ENCODE measurements at regions not wholly inside any gene's neighbourhood (a gene's known extent, or its start where the extent isn't known, plus 50 kb on each side); places are given as distances from the start of the nearest gene placed in this dataset.

- DNase-seq: no peak
These were observed 411.8 kb downstream of the CTTN start for GRCh38 chr11:70810133-70810532.

DNA sequence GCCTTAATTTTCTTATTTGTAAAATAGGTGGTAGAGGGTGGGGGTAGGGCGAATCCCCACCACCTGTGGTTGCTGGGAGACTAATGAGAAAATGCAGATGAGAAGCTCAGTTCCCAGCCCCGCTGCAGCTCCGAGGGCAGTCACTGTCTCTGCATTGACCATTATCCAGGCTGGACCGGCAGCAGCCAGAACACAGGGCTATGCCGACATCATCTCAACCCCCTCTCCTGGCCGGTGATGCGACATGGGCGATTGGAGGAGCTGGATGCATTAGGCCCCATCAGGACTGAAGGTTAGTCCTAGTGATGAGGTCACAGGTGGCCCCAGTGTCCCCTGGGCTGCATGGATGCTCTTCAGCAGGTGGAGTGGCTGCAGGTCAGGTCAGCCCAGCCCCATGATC lies 412.4 kb downstream of the CTTN start:
- no peak for DNase-seq

DNA sequence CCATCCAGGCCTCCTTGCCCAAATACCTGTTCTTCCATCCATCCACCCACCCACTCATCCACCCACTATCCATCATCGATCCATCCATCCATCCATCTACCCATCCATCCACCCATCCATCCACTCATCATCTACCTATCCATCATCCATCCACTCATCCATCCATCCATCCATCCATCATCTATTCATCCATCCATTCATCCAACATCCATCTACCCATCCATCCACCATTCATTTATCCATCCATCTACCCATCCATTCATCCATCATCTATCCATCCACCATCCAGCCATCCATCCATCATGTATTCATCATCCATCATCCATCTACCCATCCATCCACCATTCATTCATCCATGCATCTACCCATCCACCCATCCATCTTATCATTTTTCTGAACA lies 413.2 kb downstream of the CTTN start:
- no peak for DNase-seq

DNA sequence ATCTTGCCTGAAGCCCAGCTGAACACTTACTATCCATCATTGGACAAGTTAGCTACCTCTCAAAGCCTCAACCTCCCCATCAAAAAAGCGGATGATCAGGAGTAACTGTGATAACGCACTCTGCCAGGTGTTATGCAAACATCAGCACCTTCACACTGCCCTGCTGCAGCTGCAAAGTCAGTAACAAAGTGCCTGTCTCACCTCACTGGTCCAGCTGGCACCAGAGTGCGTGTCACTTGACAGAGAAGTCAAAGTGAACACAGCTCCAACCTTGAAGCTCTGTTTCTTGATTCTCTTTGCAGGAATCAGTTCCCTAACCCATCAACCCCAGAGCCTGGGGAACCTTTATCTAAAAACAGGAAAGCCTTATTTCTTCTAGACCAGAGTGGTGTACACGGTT lies 413.6 kb downstream of the CTTN start:
- no peak for DNase-seq

DNA sequence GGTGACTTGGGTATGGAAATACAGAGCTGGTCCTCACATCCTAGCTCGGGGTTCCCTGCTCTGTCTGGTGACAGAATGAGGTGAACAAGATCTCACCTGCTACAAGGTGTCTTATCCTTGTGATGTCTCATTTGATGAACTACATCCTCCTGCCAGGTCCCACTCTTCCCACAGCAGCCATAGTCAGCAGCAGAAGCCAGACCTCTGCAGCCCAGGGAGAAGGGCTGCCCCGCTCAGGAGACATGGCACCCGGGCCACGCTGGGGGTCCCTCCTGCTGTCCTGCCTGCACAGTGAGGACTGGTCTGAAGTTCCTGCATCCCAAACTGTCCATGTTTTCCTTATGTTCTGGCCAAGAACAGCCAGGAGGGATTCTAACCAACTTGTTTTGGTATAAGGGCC lies 414.1 kb downstream of the CTTN start:
- no peak for DNase-seq

GRCh38 chr11:70813651-70814050 lies 415.3 kb downstream of the CTTN start:
- DNase-seq: no peak

DNA sequence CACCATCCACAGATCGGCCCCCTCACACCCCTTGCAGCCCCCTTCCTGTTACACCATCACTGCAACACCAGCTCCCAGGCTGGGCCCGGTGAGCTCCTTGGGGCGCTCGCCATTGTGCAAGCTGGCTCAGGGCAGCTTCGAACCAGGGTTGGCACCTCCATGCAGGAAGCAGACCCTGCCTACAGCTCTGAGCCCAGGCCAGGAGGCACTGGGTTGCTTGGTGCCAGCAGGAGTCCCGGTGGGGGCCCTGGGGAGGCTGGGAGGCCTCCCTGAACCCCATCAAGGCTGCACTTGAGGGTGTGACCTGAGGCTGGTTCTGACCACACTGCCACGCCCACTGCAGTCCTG lies 417.1 kb downstream of the CTTN start:
- DNase-seq: no peak

- no peak for DNase-seq
These were observed 417.9 kb downstream of the CTTN start for GRCh38 chr11:70816156-70816678.

DNA sequence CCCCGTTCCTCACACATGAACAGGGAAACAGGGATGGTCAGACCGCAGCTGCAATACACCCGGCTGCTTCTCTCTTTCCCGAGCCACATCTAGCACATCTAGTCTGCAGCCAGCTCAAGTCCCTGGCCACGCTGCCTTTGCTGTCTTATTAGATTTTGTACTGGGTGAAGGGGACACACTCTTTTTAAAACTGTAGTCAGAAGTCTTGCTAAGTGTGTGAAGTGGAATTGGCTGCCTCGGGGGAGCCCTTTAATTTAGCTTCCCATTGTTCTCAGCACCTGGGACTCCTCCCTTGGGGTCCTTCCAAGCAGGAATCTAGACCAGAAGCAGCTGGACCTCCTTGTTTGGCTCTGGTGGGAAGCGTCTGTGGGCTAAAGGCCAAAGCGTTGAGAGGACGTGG lies 420.0 kb downstream of the CTTN start:
- DNase-seq: no peak

GRCh38 chr11:70819022-70819421 lies 420.7 kb downstream of the CTTN start:
- DNase-seq: no peak

DNA sequence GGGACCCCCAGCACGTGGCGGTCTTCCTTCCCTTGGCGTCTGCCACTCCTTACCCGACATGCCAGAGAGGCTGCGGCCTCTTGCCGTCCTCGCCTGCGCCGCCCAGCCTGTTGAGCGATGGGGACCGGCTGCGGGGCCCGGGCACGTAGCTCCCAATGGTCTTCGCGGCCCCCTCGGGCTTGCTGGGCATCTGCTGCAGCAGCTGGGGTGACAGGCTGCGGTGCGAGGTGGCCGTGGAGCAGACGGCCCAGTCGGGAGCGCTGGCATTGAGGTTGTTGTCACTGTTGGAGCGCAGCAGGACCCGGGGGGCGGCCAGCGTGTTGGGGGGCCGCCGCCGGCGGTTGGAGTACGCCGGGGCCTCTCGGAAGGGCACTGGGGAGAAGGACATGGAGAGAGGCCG lies 422.0 kb downstream of the CTTN start:
- no peak for DNase-seq

DNA sequence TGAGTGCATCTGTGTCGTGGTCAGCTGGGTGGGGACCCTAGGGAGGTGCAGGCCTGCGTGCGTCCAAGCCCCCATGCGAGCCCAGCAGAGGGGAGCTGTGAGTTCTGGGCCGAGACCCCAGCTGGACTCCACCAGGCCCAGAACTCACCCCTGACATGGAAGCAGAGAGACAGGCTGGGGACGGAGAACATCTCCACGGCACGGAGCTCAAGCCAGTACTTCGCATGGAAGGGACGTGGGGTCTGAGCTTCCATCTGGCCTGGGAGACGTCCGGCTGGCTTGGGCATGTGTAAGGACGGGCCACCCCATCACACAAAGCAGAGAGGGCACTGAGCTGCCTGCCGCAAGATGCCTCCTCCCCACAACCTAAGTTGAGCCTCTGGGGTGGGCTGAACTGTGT lies 422.4 kb downstream of the CTTN start:
- no peak for DNase-seq

- DNase-seq: no peak
These were observed 425.4 kb downstream of the CTTN start for GRCh38 chr11:70823771-70824170.

GRCh38 chr11:70824605-70825245 lies 426.4 kb downstream of the CTTN start:
- DNase-seq: no peak

DNA sequence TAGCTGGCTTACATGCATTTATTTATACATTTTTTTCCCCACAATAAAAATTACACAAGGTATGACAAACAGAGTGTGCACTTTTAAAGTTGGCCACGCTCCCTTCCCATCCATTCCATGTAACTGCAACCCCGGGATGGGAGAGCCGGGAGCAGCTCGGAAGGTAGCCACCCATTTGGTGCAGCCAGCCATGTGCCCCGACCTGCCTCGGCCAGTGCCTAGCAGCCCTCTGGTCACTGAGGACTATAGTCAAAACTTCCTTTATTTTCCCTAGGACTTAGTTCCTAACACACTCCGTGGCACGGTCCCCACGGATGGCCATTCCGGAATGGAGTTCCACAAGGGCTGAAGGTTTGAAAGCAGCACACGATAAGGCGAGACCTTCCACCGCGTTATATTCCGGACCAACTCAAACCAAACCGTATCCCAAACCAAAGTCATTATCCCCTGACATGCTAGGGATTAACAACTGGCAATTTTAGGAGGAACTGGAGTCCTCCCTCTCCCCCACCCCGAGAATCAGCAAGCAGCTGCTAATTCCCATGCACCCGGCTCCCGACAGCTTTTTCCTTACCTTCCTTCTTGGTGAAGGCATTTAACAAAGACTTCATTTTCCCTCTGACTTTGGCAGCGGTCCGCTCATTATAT lies 426.4 kb downstream of the SHANK2 start:
- DNase-seq: no peak

- DNase-seq: no peak
These were observed 425.6 kb downstream of the SHANK2 start for GRCh38 chr11:70826541-70827335.

DNA sequence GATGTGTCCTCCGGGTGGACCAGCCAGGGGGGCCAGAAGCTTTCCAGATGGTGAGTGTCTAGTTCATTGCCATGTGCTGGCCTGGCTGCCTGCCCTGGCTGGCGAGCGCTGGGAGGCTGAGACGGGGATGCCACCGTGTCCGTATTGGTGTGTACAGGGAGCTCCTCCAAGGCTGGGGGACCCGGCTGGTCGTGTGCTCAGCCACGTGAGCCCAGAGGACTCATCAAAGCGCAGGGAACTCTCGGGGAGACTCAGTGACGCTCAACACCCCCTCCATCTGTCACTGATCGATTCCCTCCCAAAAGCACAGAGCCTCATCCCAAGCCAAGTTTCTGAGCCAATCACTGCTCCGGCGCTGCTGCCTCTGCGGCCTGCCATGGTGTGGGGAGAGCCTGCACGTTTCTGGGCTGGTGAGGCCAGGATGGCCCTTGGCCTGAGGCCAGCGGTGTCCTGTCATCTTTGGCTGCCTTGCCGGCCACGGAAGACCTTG lies 423.7 kb downstream of the SHANK2 start:
- no peak for DNase-seq

DNA sequence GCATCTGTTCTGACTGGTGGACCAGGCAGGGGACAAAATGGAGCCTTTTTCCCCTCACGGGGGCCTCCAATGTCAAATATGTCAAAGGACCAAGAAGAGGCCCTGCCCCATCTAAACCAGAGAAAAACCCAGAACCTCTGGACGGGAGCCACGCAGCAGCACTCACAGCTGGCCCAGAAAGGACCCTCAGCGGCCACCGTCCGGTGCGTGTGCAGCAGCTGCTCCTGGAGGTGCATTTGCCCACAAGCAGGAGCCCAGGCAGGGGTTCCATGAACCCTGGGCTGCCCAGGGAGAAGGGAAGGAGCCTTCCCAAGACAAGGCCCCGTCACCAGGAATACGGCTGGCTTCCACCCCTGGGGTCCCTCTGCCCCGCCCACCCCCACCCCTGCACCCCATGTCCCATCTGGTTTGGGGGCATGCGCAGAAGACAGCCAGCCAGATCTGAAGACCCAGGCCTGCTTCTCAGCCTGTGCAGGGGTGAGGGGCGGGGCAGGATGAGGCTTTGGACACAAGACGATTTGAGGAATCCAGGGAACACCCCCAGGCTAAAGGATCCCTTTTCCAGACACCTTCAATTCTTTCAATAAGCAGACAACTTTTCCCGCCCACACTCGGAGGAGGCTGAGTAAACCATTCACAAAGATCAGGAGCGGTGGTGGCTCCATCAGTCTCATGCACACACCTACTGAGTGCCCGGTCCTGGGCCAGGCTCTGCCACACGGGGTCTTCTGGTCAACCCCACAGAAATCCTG lies 423.1 kb downstream of the SHANK2 start:
- no peak for DNase-seq

GRCh38 chr11:70829886-70830272 lies 422.5 kb downstream of the SHANK2 start:
- DNase-seq: no peak

GRCh38 chr11:70833011-70833410 lies 419.4 kb downstream of the SHANK2 start:
- DNase-seq: no peak

GRCh38 chr11:70833554-70833953 lies 418.8 kb downstream of the SHANK2 start:
- DNase-seq: no peak

DNA sequence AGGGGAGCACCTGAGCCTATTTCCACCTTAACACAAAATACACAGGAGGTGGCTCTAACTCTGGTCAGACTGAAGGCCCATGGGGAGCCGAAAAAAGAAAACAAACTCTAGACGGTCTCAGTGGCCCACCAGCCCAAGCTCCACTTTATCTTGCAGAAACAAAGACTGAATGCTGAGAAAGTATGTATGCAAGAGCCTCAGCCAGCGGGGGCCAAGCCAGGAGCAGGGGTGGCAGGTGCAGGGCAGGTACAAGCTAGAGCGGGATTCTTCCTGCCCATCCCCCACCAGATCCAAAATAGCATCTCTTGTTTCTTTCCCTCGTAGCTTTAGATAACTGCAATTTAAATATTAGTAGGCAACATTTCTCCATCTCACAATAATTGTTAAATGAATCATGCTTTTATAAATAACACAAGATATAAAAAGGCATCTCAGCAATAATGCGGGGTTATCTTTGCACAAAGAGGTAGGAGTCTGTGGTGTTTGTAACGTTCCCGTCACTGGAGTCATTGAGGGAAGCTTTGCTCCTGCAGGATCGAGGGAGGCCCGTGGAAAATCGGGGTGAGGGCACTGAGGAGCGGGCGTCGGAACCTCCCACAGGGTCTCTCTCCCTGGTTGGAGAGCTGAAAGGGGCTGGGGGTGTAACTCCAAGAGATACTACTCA lies 418.0 kb downstream of the SHANK2 start:
- no peak for DNase-seq

All from CD4-positive, alpha-beta T cell treated with Interleukin-12 subunit alpha and Interleukin-12 subunit beta, for 1 hour (primary cell).